Neural cell (in vitro differentiated cells): ENCODE measurements at regions not wholly inside any gene's neighbourhood (a gene's known extent, or its start where the extent isn't known, plus 50 kb on each side); places are given as distances from the start of the nearest gene placed in this dataset.

Experiments used
- H2AFZ ChIP-seq: fragments of 200-600, 300-800 bp; sonication (generic), shearing (Covaris generic); 2 replicates; pipeline ENCODE4 v1.6.0; 2014; ENCODE audit warnings: low read depth, mild to moderate bottlenecking, antibody characterized with exemption, low read length, moderate library complexity
- H3F3A ChIP-seq: fragments of 200-600 bp; shearing (Covaris generic); 2 replicates; pipeline ENCODE4 v1.6.1; 2016; ENCODE audit warnings: mild to moderate bottlenecking, moderate library complexity, mixed read lengths, antibody characterized with exemption, low read length; ENCODE audit not compliant: insufficient read depth, poor library complexity, severe bottlenecking
- H3K27ac ChIP-seq: fragments of 200-600, 300-800 bp; sonication (generic), shearing (Covaris generic); 2 replicates; pipeline ENCODE4 v1.5.1; 2014; ENCODE audit warnings: mild to moderate bottlenecking, low read length, moderate library complexity
- H3K27me3 ChIP-seq: fragments of 300-800, 200-600 bp; sonication (generic), shearing (Covaris generic); 2 replicates; pipeline ENCODE4 v1.6.0; 2014; ENCODE audit warnings: mild to moderate bottlenecking, low read depth, low read length, moderate library complexity; ENCODE audit not compliant: insufficient read depth
- H3K36me3 ChIP-seq: fragments of 300-800, 200-600 bp; sonication (generic), shearing (Covaris generic); 2 replicates; pipeline ENCODE4 v1.5.1; 2014; ENCODE audit warnings: mild to moderate bottlenecking, antibody characterized with exemption, low read length, moderate library complexity; ENCODE audit not compliant: insufficient read depth
- H3K4me2 ChIP-seq: fragments of 300-800, 200-600 bp; sonication (generic), shearing (Covaris generic); 2 replicates; pipeline ENCODE4 v1.6.0; 2014; ENCODE audit warnings: mild to moderate bottlenecking, low read length
- H3K4me3 ChIP-seq: fragments of 300-800, 200-600 bp; sonication (generic), shearing (Covaris generic); 2 replicates; pipeline ENCODE4 v1.5.1; 2014; ENCODE audit warnings: mild to moderate bottlenecking, low read length, moderate library complexity
- H3K79me2 ChIP-seq: fragments of 200-600 bp; shearing (Covaris generic); replicated peaks from 2 replicates; pipeline ENCODE4 v1.6.0; 2014; ENCODE audit warnings: mild to moderate bottlenecking, low read length, moderate library complexity; ENCODE audit not compliant: insufficient read depth
- H3K9ac ChIP-seq: fragments of 300-800, 200-600 bp; sonication (generic), shearing (Covaris generic); 2 replicates; pipeline ENCODE4 v1.6.1; 2016; ENCODE audit warnings: mild to moderate bottlenecking, low read length, mixed read lengths
- H3K9me2 ChIP-seq: fragments of 200-600 bp; shearing (Covaris generic); 2 replicates; pipeline ENCODE4 v1.6.1; 2016; ENCODE audit warnings: mild to moderate bottlenecking, low read length, mixed read lengths; ENCODE audit not compliant: insufficient read depth
- H3K9me3 ChIP-seq: fragments of 200-600, 300-800 bp; sonication (generic), shearing (Covaris generic); 2 replicates; pipeline ENCODE4 v1.6.1; 2016; ENCODE audit warnings: mild to moderate bottlenecking, mixed run types, low read length, moderate library complexity, mixed read lengths
- H4K20me1 ChIP-seq: fragments of 200-600 bp; shearing (Covaris generic); 2 replicates; pipeline ENCODE4 v1.6.1; 2016; ENCODE audit warnings: mild to moderate bottlenecking, mixed run types; ENCODE audit not compliant: insufficient read depth
- CTCF ChIP-seq: fragments of 450-650 bp; IDR thresholded peaks from 2 replicates; pipeline ENCODE4 v1.5.1; 2014; ENCODE audit warnings: antibody characterized with exemption, mild to moderate bottlenecking, moderate library complexity; ENCODE audit not compliant: poor library complexity, severe bottlenecking
- EP300 ChIP-seq: fragments of 450-650 bp; conservative IDR thresholded peaks from 2 replicates; pipeline ENCODE4 v1.6.1; 2014; ENCODE audit warnings: antibody characterized with exemption, mild to moderate bottlenecking, moderate library complexity; ENCODE audit not compliant: poor library complexity, severe bottlenecking
- EZH2 ChIP-seq: fragments of 200-600, 300-800 bp; shearing (Covaris generic), sonication (generic); IDR thresholded peaks from 2 replicates; pipeline ENCODE4 v1.6.1; 2014; ENCODE audit warnings: antibody characterized with exemption, low read length, borderline replicate concordance, mild to moderate bottlenecking; ENCODE audit not compliant: insufficient read depth, poor library complexity, severe bottlenecking
- MXI1 ChIP-seq: fragments of 450-650 bp; conservative IDR thresholded peaks from 2 replicates; pipeline ENCODE4 v1.6.1; 2014; ENCODE audit warnings: antibody characterized with exemption, mild to moderate bottlenecking; ENCODE audit not compliant: poor library complexity, severe bottlenecking
- POLR2AphosphoS5 ChIP-seq: IDR thresholded peaks from 2 replicates; pipeline ENCODE4 v1.6.1; 2012
- RAD21 ChIP-seq: fragments of 450-650 bp; conservative IDR thresholded peaks from 2 replicates; pipeline ENCODE4 v1.6.1; 2014; ENCODE audit warnings: antibody characterized with exemption, mild to moderate bottlenecking, moderate library complexity
- REST ChIP-seq: IDR thresholded peaks from 2 replicates; pipeline ENCODE4 v1.6.1; 2012; ENCODE audit warnings: borderline replicate concordance
- TAF1 ChIP-seq: IDR thresholded peaks from 2 replicates; pipeline ENCODE4 v1.6.1; 2012; ENCODE audit warnings: low read depth

DNA sequence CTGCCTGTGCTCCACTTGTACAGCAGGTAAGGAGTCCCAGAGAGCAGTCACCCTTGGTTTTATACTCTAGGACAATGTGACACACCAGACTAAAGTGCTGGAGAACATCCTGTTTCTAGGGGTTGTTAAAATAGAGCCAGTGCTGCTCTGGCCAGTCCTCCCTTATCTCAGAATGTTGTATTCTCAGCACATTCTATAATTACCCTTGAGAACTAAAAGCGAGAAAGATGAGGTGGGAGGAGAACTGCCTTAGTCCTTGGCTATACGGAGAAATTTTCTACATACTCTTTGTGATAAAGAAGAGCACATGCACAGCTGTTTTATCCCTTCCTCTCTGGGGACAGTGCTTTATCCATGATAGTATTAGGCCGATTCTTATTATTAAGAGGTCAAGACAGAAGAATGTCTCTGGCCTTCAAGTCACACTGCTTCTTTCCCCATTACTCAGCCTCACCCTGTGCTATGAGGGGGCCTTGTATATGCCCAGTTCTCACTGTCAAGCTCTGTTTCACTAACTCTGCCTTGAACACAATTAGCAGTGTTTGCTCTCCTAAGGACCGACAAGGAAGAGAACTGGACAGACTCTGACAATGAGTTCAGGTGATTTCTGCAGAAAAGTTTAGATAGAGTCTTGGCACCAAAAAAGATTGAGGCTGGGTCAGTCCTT lies 385.8 kb downstream of the TRIB2 start:
- no peak overlapping the region for H3K4me3 ChIP-seq
- H3K27me3 ChIP-seq = no peaks in the 10 kb centered on the region
- no peaks in the 10 kb centered on the region for H3F3A ChIP-seq
- no peak overlapping the region for H3K4me2 ChIP-seq
- H3K27ac ChIP-seq = no peak overlapping the region
- no peaks in the 10 kb centered on the region for H3K36me3 ChIP-seq
- TF ChIP-seq TAF1 (no peak), EZH2 (no peak)
- H3K9me3 ChIP-seq = no peaks in the 10 kb centered on the region
- no peaks in the 10 kb centered on the region for H4K20me1 ChIP-seq
- H3K79me2 ChIP-seq = no peaks in the 10 kb centered on the region
- no peak overlapping the region for H2AFZ ChIP-seq
- H3K9ac ChIP-seq = no peak overlapping the region
- H3K9me2 ChIP-seq = no peaks in the 10 kb centered on the region

- no peak overlapping the region for H2AFZ ChIP-seq
- H3F3A ChIP-seq = no peaks in the 10 kb centered on the region
- H3K27ac ChIP-seq = no peak overlapping the region
- no peaks in the 10 kb centered on the region for H3K27me3 ChIP-seq
- no peaks in the 10 kb centered on the region for H3K9me2 ChIP-seq
- H3K79me2 ChIP-seq = no peaks in the 10 kb centered on the region
- no peaks in the 10 kb centered on the region for H3K9me3 ChIP-seq
- H3K36me3 ChIP-seq = no peaks in the 10 kb centered on the region
- no peak overlapping the region for H3K4me2 ChIP-seq
- H3K4me3 ChIP-seq = no peak overlapping the region
- TF ChIP-seq POLR2AphosphoS5 (no peak), TAF1 (no peak), RAD21 (no peak), EP300 (no peak), CTCF (no peak), EZH2 (no peak), MXI1 (no peak), REST (no peak)
- no peak overlapping the region for H3K9ac ChIP-seq
- no peaks in the 10 kb centered on the region for H4K20me1 ChIP-seq
Observed at GRCh38 chr2:13103151-13103550, 386.4 kb downstream of the TRIB2 start.
